ENCODE measurements at regions not wholly inside any gene's neighbourhood (a gene's known extent, or its start where the extent isn't known, plus 50 kb on each side); places are given as distances from the start of the nearest gene placed in this dataset.
"Not testable (repeated sequence)": the region's sequence is repeated elsewhere in the genome, so short reads cannot be mapped to it uniquely, and the experiment has no call there.

- Histone ChIP-seq H3K27me3 (ENCODE audit: control insufficient read depth, insufficient read depth, low read length) (no peaks in the 10 kb centered on the region), H3K36me3 (ENCODE audit: control insufficient read depth, insufficient read depth, low read length) (no peaks in the 10 kb centered on the region), H3K9me3 (ENCODE audit: control insufficient read depth, low read length) (no peaks in the 10 kb centered on the region), H3K9ac (ENCODE audit: low read length) (no peak overlapping the region), H3K4me3 (ENCODE audit: low read length) (no peak overlapping the region), H3K4me1 (ENCODE audit: control insufficient read depth, insufficient read depth, low read length) (no peaks in the 10 kb centered on the region)
Measured at GRCh38 chr2:106339609-106340008, 128.6 kb downstream of the RGPD3 start.

DNA sequence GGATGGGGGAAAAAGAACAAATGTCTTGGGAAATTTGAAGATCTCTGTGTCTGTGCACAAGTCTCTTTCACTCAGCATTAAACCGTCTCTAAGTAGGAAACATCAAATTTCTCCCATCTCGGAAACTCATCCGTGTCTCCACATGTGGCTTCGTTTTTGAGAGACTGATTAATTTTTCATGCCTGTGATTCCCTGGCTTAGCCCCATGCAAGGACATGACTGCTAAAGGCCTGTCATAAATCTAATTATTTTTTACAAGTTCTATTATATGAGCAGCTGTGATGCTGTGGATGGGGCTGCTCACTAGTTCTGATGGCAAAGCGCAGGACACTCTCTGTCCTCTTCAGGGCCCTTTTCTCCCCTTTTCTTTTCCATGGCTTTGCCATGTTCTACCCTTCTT is 129.1 kb downstream of the RGPD3 start:
- H3K9ac ChIP-seq (ENCODE audit: low read length): no peak overlapping the region

GRCh38 chr2:106338043-106338442 is 130.2 kb downstream of the RGPD3 start:
- Histone ChIP-seq H3K4me3 (ENCODE audit: low read length) (no peak overlapping the region), H3K36me3 (ENCODE audit: control insufficient read depth, insufficient read depth, low read length) (no peaks in the 10 kb centered on the region), H3K9me3 (ENCODE audit: control insufficient read depth, low read length) (no peaks in the 10 kb centered on the region), H3K27me3 (ENCODE audit: control insufficient read depth, insufficient read depth, low read length) (no peaks in the 10 kb centered on the region), H3K4me1 (ENCODE audit: control insufficient read depth, insufficient read depth, low read length) (no peaks in the 10 kb centered on the region), H3K9ac (ENCODE audit: low read length) (no peak overlapping the region)

More for the DNA sequence above, 129.1 kb downstream of the RGPD3 start:
- Histone ChIP-seq H3K4me1 (ENCODE audit: control insufficient read depth, insufficient read depth, low read length) (no peaks in the 10 kb centered on the region), H3K9me3 (ENCODE audit: control insufficient read depth, low read length) (no peaks in the 10 kb centered on the region), H3K27me3 (ENCODE audit: control insufficient read depth, insufficient read depth, low read length) (no peaks in the 10 kb centered on the region), H3K4me3 (ENCODE audit: low read length) (no peak overlapping the region), H3K36me3 (ENCODE audit: control insufficient read depth, insufficient read depth, low read length) (no peaks in the 10 kb centered on the region)

- Histone ChIP-seq H3K36me3 (ENCODE audit: control insufficient read depth, insufficient read depth, low read length) (no peaks in the 10 kb centered on the region), H3K4me1 (ENCODE audit: control insufficient read depth, insufficient read depth, low read length) (no peaks in the 10 kb centered on the region), H3K4me3 (ENCODE audit: low read length) (no peak overlapping the region), H3K27me3 (ENCODE audit: control insufficient read depth, insufficient read depth, low read length) (no peaks in the 10 kb centered on the region), H3K9me3 (ENCODE audit: control insufficient read depth, low read length) (no peaks in the 10 kb centered on the region), H3K9ac (ENCODE audit: low read length) (no peak overlapping the region)
Measured at GRCh38 chr2:106336737-106337136, 131.5 kb downstream of the RGPD3 start.

DNA sequence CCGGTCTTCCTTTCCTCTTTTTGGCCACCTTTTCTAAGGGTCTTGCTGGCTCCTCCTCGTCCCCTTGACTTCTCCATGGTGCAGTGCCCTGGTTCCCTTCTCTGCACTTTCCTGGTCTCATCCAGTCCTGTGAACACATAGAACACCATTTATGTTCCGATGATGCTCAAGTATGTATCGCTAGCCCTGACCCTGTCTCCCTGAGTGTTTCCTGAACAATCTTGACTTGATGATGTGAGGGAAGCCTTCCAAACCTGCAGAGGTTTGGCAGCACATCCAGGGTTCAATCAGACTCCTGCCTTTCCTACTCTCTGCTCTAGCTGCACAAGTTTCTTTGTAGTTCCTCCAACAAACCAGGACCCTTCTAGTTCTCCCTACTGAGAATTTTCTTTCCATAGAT is 132.1 kb downstream of the RGPD3 start:
- Histone ChIP-seq H3K9ac (ENCODE audit: low read length) (no peak overlapping the region), H3K36me3 (ENCODE audit: control insufficient read depth, insufficient read depth, low read length) (no peaks in the 10 kb centered on the region), H3K9me3 (ENCODE audit: control insufficient read depth, low read length) (no peaks in the 10 kb centered on the region), H3K4me1 (ENCODE audit: control insufficient read depth, insufficient read depth, low read length) (no peaks in the 10 kb centered on the region), H3K4me3 (ENCODE audit: low read length) (no peak overlapping the region), H3K27me3 (ENCODE audit: control insufficient read depth, insufficient read depth, low read length) (no peaks in the 10 kb centered on the region)

DNA sequence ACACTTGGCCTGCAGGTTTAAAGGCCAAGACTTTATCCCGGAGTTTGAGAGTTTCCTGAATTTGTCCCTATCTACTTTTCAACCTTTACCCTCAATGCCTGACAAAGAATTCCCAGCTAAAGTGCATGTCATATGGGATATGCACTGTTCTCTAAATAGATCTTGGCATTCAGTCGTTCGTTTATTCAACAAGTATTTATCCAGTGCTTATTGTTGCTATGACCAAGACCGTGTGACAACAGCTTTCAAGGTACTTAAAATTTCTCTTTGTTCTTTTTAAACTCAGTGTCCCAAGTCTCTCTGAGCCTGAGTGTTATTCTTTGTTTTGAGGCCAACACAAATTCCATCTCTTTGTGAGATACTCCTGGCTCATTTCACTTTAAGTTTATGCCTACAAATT is 133.4 kb downstream of the RGPD3 start:
- H3K9ac ChIP-seq (ENCODE audit: low read length): no peak overlapping the region
- H3K36me3 ChIP-seq (ENCODE audit: control insufficient read depth, insufficient read depth, low read length): no peaks in the 10 kb centered on the region
- H3K9me3 ChIP-seq (ENCODE audit: control insufficient read depth, low read length): no peaks in the 10 kb centered on the region
- no peaks in the 10 kb centered on the region for H3K27me3 ChIP-seq (ENCODE audit: control insufficient read depth, insufficient read depth, low read length)
- no peak overlapping the region for H3K4me3 ChIP-seq (ENCODE audit: low read length)
- no peaks in the 10 kb centered on the region for H3K4me1 ChIP-seq (ENCODE audit: control insufficient read depth, insufficient read depth, low read length)

DNA sequence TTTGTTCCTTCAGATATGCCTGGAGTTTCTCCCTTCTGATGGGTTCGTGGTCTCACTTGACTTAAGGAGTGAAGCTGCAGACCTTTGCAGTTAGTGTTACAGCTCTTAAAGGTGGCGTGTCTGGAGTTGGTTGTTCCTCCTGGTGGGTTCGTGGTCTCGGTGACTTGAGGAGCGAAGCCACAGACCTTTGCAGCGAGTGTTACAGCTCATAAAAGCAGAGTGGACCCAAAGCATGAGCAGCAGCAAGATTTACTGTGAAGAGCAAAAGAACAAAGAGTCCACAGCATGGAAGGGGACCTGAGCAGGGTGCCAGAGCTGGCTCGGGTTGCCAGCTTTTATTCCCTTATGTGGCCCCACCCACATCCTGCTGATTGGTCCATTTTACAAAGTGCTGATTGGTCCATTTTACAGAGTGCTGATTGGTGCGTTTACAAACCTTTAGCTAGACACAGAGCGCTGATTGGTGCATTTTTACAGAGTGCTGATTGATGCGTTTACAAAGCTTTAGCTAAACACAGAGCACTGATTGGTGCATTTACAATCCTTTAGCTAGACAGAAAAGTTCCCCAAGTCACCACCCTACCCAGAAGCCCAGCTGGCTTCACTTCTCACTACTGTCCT is 134.8 kb downstream of the RGPD3 start:
- not testable (repeated sequence) for H3K27me3 ChIP-seq (ENCODE audit: control insufficient read depth, insufficient read depth, low read length); H3K9ac ChIP-seq (ENCODE audit: low read length); H3K36me3 ChIP-seq (ENCODE audit: control insufficient read depth, insufficient read depth, low read length); H3K9me3 ChIP-seq (ENCODE audit: control insufficient read depth, low read length); H3K4me1 ChIP-seq (ENCODE audit: control insufficient read depth, insufficient read depth, low read length); H3K4me3 ChIP-seq (ENCODE audit: low read length)

GRCh38 chr2:106332054-106332453 is 136.2 kb downstream of the RGPD3 start:
- H3K27me3 ChIP-seq (ENCODE audit: control insufficient read depth, insufficient read depth, low read length): no peaks in the 10 kb centered on the region
- H3K9me3 ChIP-seq (ENCODE audit: control insufficient read depth, low read length): no peaks in the 10 kb centered on the region
- no peak overlapping the region for H3K9ac ChIP-seq (ENCODE audit: low read length)

GRCh38 chr2:106330384-106331261 is 136.5 kb upstream of the UXS1 start:
- not testable (repeated sequence) for H3K9me3 ChIP-seq (ENCODE audit: control insufficient read depth, low read length); H3K9ac ChIP-seq (ENCODE audit: low read length); H3K27me3 ChIP-seq (ENCODE audit: control insufficient read depth, insufficient read depth, low read length); H3K36me3 ChIP-seq (ENCODE audit: control insufficient read depth, insufficient read depth, low read length); H3K4me1 ChIP-seq (ENCODE audit: control insufficient read depth, insufficient read depth, low read length); H3K4me3 ChIP-seq (ENCODE audit: low read length)

More at GRCh38 chr2:106332054-106332453, 136.2 kb downstream of the RGPD3 start:
- Histone ChIP-seq H3K4me3 (ENCODE audit: low read length) (no peak overlapping the region), H3K4me1 (ENCODE audit: control insufficient read depth, insufficient read depth, low read length) (no peaks in the 10 kb centered on the region), H3K36me3 (ENCODE audit: control insufficient read depth, insufficient read depth, low read length) (no peaks in the 10 kb centered on the region)

GRCh38 chr2:106323337-106324013 is 129.4 kb upstream of the UXS1 start:
- no peak overlapping the region for H3K4me3 ChIP-seq (ENCODE audit: low read length)
- no peaks in the 10 kb centered on the region for H3K27me3 ChIP-seq (ENCODE audit: control insufficient read depth, insufficient read depth, low read length)
- no peaks in the 10 kb centered on the region for H3K36me3 ChIP-seq (ENCODE audit: control insufficient read depth, insufficient read depth, low read length)
- no peaks in the 10 kb centered on the region for H3K9me3 ChIP-seq (ENCODE audit: control insufficient read depth, low read length)
- no peaks in the 10 kb centered on the region for H3K4me1 ChIP-seq (ENCODE audit: control insufficient read depth, insufficient read depth, low read length)
- no peak overlapping the region for H3K9ac ChIP-seq (ENCODE audit: low read length)

DNA sequence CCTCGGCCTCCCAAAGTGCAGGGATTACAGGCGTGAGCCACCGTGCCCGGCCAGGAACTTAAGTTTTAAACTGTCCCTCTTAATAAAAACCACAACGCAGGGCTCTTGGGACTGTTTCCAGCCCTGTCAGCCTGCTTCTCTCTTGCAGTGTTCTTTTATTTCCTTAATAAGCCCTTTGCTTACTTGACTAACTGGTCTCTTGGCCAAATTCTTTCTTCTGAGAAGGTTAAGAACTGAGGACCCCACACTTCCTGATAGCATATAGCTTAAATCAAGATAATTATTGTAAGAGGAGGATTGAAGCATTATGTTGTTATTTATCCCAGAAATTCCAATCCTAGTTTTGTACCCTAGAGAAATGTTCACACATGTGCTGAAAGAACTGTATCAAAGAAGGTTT is 128.2 kb upstream of the UXS1 start:
- Histone ChIP-seq H3K36me3 (ENCODE audit: control insufficient read depth, insufficient read depth, low read length) (no peaks in the 10 kb centered on the region), H3K4me3 (ENCODE audit: low read length) (no peak overlapping the region), H3K9me3 (ENCODE audit: control insufficient read depth, low read length) (no peaks in the 10 kb centered on the region), H3K4me1 (ENCODE audit: control insufficient read depth, insufficient read depth, low read length) (no peaks in the 10 kb centered on the region), H3K27me3 (ENCODE audit: control insufficient read depth, insufficient read depth, low read length) (no peaks in the 10 kb centered on the region), H3K9ac (ENCODE audit: low read length) (no peak overlapping the region)

DNA sequence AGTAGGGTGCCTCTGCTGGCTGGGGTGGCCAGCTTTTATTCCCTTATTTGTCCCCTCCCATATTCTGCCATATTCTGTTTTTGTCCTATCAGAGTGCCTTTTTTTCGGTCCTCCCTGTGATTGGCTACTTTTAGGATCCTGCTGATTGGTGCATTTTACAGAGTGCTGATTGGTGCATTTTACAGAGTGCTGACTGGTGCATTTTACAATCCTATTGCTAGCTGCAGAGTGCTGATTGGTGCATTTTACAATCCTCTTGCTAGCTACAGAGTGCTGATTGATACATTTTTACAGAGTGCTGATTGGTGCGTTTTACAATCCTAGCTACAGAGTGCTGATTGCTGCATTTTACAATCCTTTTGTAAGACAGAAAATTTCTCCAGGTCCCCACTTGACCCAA is 126.3 kb upstream of the UXS1 start:
- H3K9ac ChIP-seq (ENCODE audit: low read length): not testable (repeated sequence)

More for the DNA sequence above, 126.3 kb upstream of the UXS1 start:
- not testable (repeated sequence) for H3K36me3 ChIP-seq (ENCODE audit: control insufficient read depth, insufficient read depth, low read length); H3K27me3 ChIP-seq (ENCODE audit: control insufficient read depth, insufficient read depth, low read length); H3K4me3 ChIP-seq (ENCODE audit: low read length); H3K4me1 ChIP-seq (ENCODE audit: control insufficient read depth, insufficient read depth, low read length); H3K9me3 ChIP-seq (ENCODE audit: control insufficient read depth, low read length)
